HAP-1 (cell line): ENCODE measurements at regions not wholly inside any gene's neighbourhood (a gene's known extent, or its start where the extent isn't known, plus 50 kb on each side); places are given as distances from the start of the nearest gene placed in this dataset.

Experiments
- DNase-seq, 2 experiments: peaks; one replicate each; pipeline ENCODE4 v3.0.0-alpha.2; 2016 to 2020; ENCODE audit warnings: low spot score in 2 of 2
- H3K27me3 ChIP-seq: fragments of 250-450 bp; sonication (Bioruptor Pico); 2 replicates; pipeline ENCODE4 v1.5.1; 2020; ENCODE audit warnings: low read depth, mild to moderate bottlenecking, moderate library complexity
- H3K36me3 ChIP-seq: fragments of 250-450 bp; sonication (Bioruptor Pico); replicated peaks from 2 replicates; pipeline ENCODE4 v1.5.1; 2020; ENCODE audit warnings: mild to moderate bottlenecking
- H3K4me1 ChIP-seq: fragments of 250-450 bp; sonication (Bioruptor Pico); 2 replicates; pipeline ENCODE4 v1.5.1; 2020; ENCODE audit warnings: mild to moderate bottlenecking
- H3K4me3 ChIP-seq: fragments of 250-450 bp; sonication (Bioruptor Pico); 2 replicates; pipeline ENCODE4 v1.5.1; 2020; ENCODE audit warnings: mild to moderate bottlenecking, moderate library complexity
- H3K9me3 ChIP-seq: fragments of 250-450 bp; sonication (Bioruptor Pico); 2 replicates; pipeline ENCODE4 v1.5.1; 2020; ENCODE audit warnings: mild to moderate bottlenecking, moderate library complexity
- in situ Hi-C: fragments of 300-500 bp; cut with MboI; formaldehyde crosslinking; loops from 3 replicates; pipeline ENCODE4 v1.14.3; 2020; ENCODE audit warnings: low sequenced_read_pairs, inconsistent platforms, mixed read lengths

DNA sequence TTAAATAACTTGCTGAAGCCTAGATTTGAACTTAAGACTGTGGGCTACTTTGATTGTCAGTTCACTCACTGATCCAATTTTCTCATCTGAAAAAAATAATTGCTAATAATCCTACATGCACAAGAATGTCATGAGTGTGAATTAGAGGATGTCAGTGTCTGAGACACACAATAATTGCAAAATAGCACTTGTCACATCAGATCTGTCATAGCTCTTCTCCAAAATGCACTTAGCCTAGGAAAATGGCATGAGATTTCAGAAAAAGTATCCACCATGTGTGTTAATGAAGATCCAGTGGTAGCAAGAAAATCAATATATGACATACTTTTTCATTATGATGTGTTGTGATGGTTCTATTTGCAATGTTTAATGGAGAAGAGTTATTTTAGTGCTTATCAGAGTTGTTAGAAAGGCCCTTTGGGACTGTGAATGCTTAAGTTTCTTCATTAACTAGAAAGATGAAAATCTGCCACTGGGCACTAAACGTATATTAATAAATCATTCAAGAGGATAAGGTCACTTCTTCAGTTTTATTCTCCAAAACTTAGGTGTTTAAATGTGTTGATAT lies 786.2 kb downstream of the C6orf118 start:
- Histone ChIP-seq H3K4me1 (0 out of 2 replicates have a peak, but pooled peaks cover 2% of the 10 kb centered on the region), H3K27me3 (no peaks in the 10 kb centered on the region), H3K36me3 (no peaks in the 10 kb centered on the region), H3K9me3 (0 out of 2 replicates have a peak, but pooled peaks cover 7% of the 10 kb centered on the region), H3K4me3 (no peak overlapping the region)
- no peak for DNase-seq
- in situ Hi-C loops = no loop called here

DNA sequence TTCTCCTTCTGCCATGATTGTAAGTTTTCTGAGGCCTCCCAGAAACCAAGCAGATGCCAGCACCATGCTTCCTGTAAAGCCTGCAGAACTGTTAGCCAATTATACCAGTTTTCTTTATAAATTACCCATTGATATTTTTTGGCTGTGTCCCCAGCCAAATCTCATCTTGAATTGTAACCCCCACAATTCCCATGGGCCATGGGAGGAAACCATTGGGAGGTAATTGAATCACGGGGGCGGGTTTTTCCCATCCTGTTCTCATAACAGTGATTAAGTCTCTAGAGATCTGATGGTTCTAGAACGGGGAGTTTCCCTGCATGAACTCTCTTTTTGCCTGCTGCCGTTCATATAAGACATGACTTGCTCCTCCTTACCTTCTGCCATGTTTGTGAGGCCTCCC lies 788.5 kb downstream of the C6orf118 start:
- DNase-seq = no peak
- in situ Hi-C loops = no loop called here
- no peaks in the 10 kb centered on the region for H3K36me3 ChIP-seq

DNA sequence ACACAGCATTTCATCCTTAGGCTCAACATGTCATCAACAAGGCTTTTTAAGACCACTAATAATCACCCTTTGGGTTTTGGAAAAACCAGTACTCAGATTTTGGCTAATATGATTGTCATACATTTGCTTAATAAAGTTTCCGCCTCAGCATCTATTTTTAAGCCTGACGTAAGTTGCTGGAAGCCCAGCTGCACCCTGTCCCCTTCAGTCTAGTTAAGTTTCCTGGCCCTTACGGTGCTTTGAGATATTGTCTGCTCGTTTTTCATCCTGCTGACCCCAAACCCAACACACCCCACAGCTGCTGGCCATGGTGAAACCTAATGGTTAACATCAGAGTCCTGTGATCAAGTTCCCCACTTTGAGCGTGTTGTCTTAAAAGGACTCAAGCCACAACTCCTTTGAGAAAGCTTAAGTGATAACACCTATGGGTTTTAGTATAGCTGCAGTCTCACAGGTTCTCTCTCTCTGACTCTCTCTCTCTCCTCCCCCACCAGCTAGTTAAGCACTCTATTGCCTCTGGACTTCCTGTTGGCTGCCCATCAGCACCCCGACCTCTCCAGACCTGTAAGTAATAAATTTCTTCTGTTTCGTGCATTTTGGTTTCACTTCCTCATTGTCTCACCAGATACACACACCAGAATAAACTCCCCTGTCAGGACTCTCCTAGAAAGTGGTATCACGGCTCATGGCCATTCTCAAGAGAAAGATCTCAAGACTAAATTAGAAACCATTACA lies 802.0 kb downstream of the C6orf118 start:
- Histone ChIP-seq H3K36me3 (no peaks in the 10 kb centered on the region), H3K4me1 (no peaks in the 10 kb centered on the region; the same call in 1 of the 2 replicates), H3K27me3 (no peaks in the 10 kb centered on the region), H3K9me3 (no peaks in the 10 kb centered on the region), H3K4me3 (no peak overlapping the region)
- no peak for DNase-seq
- in situ Hi-C loops = no loop called here

More for the DNA sequence above, 788.5 kb downstream of the C6orf118 start:
- Histone ChIP-seq H3K4me1 (0 out of 2 replicates have a peak, but pooled peaks cover 2% of the 10 kb centered on the region), H3K4me3 (no peak overlapping the region), H3K9me3 (no peaks in the 10 kb centered on the region), H3K27me3 (no peaks in the 10 kb centered on the region)

DNA sequence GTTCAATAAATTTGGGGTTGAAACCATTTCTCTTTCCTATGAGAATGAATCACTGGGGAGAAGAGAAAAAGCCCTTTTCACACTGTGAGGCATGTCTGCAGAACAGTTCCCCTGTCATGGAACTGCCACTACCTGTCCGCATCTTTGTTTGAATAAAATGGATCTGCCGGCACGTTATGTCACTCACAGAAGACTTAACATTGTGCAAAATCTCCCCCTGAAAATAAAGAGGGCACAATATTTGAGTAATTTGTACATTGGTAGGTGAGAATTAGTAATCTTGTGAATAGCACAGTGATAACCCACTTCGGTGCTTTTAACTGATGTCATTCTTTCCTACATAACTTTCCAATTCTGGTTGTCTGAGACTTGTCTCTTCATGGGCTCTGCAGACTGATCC lies 804.0 kb downstream of the C6orf118 start:
- Histone ChIP-seq H3K4me3 (no peak overlapping the region), H3K9me3 (no peaks in the 10 kb centered on the region), H3K27me3 (no peaks in the 10 kb centered on the region), H3K4me1 (no peaks in the 10 kb centered on the region; the same call in 1 of the 2 replicates), H3K36me3 (no peaks in the 10 kb centered on the region)
- in situ Hi-C loops = no loop called here
- DNase-seq = no peak

DNA sequence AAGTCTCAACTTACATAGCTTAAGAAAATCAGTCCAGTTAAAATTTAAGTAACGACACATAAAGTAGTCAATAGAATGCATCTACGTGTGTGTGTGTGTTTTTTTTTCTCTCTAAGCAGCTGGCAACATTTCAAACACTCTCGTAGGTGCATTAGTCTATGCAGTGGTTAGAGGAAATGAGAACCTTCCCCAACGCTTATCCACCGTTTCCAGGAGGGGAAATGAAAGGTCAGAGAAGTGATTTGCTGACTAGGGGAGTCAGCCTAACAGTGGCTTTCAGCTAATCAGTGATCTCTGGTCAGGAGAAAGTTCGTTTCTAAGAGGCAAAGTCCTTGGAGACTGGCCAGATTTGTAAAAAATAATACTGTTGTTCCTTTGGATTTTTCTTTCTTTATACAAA lies 806.6 kb downstream of the C6orf118 start:
- Histone ChIP-seq H3K9me3 (no peaks in the 10 kb centered on the region), H3K27me3 (no peaks in the 10 kb centered on the region), H3K36me3 (no peaks in the 10 kb centered on the region), H3K4me1 (no peaks in the 10 kb centered on the region), H3K4me3 (no peak overlapping the region)
- in situ Hi-C loops = no loop called here
- DNase-seq = no peak

DNA sequence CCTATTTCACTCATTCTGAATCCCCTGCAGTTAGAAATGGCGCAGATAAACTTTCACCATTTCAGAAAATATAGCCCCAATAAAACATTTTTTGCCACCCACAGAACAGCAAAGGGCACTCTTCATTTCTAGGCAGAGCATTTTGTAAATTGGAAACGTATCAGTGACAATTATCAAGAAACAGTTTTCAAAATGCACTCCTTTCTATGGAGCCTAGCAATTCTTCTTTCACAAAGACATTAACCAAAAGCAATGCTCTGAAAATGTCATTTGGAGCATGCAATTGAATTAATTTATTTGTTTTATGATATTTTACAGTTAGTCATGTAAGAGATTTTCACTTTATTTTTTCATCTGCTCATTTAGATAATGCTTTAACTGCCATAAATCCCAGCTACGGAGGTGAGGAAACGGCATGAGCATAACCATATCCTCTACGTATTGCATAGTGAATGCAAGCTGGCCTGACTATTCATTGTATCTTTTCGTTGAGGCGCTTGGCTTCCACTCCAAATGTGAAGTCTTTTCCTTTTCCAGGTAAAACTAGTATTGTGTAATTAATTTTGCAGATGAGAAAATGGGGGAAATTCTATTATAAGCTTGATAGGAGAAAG lies 813.4 kb downstream of the C6orf118 start:
- Histone ChIP-seq H3K4me3 (no peak overlapping the region), H3K4me1 (no peaks in the 10 kb centered on the region), H3K36me3 (no peaks in the 10 kb centered on the region), H3K27me3 (no peaks in the 10 kb centered on the region), H3K9me3 (no peaks in the 10 kb centered on the region)
- in situ Hi-C loops = no loop called here
- DNase-seq = no peak

DNA sequence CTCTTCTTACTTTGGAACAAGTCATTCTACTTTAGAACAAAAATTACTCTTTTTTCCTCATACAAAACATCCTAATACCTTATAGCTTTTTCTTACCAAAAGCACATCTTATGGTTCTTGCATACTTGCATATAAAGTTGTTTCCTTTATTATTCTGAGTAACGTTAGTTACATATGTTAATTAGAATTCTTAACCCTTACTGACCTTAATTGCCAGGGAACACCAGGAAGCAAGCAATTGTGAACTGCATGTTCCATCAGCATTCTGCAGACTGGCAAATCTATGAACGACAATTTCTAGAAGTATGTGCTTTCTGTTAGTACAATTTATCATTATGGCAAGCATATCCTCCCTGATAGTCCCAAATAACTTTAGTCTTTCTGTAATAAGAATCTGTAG lies 831.0 kb downstream of the C6orf118 start:
- peak; percentile 9 to 62 for DNase-seq
- Histone ChIP-seq H3K4me1 (peaks cover 6% of the 10 kb centered on the region), H3K36me3 (no peaks in the 10 kb centered on the region), H3K9me3 (peaks cover 4% of the 10 kb centered on the region; the same call in 1 of the 2 replicates), H3K4me3 (no peak overlapping the region), H3K27me3 (no peaks in the 10 kb centered on the region)
- in situ Hi-C loops = no loop called here

DNA sequence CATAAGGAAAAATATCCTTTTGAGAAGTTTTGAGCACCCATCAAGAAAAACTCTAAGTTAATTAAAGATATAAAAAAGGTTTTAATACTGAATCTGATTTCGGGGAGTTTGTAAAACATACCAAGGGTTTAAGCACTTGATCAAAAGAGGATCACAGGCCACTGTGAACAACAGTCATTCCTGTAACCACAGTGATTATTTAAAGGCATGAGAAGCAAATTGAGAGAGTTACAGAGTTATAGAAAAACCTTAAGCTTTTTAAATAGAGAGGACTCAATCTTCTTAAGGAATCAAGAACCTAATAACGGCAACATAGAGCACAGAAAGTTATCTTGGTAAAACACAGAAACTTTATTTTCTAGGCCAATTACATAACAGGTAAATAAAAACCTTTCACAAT lies 831.6 kb downstream of the C6orf118 start:
- no peaks in the 10 kb centered on the region for H3K36me3 ChIP-seq
- in situ Hi-C loops = no loop called here
- no peaks in the 10 kb centered on the region for H3K27me3 ChIP-seq
- H3K9me3 ChIP-seq = peaks cover under 1% of the 10 kb centered on the region; the same call in 1 of the 2 replicates
- H3K4me3 ChIP-seq = no peak overlapping the region
- no peak for DNase-seq
- peaks cover 6% of the 10 kb centered on the region for H3K4me1 ChIP-seq

DNA sequence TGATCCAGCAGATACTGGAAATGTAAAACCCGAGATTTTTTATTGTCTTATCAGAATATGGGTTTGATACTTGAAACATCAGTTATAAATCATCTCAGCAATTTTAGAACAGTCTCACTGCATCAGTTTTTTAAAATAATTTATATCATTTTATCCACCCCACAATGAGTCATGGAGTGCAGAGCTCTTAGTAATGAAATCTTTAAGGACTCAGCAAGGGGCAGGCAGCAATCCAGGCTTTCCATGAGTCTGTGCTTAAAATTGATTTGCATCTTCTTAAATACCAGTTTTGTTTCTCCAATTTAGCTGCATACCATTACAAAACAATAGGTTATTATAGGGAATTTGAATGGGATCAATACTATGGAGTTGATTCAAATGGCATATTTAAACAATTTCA lies 832.3 kb downstream of the C6orf118 start:
- Histone ChIP-seq H3K9me3 (no peaks in the 10 kb centered on the region), H3K4me1 (peaks cover 6% of the 10 kb centered on the region), H3K4me3 (no peak overlapping the region), H3K27me3 (no peaks in the 10 kb centered on the region), H3K36me3 (no peaks in the 10 kb centered on the region)
- no peak for DNase-seq
- in situ Hi-C loops = no loop called here

DNA sequence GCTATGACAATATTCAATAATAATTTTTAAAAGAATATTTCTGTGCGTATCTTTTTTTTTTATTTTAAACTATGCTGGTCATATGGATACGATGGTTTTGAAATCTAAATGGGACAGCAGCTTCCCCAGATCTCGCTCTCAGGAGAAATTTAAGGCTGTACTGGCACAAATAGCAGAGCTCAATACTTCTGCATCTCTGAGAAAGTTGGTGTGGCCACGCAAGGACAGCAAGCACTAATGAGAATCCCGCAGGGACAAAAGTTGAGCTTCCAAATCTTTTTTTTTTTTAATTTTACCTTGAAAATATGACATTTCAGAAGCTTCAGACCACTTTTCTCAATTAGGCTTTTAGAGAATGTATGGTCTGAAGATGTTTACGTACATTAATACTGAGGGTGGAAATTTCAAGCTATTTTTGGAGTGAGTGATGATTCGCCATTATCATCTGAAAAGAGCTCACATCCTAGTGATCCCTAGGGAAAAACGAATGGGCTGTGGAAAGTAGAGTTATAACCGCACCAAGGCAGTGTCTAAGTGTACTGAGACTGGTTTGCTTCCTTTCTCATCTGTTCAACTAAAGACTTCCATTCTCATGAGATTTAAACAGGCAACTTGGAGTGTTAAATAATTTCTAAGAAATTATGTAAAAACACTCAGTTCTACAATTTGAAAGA lies 840.0 kb downstream of the C6orf118 start:
- H3K9me3 ChIP-seq = no peaks in the 10 kb centered on the region
- no peaks in the 10 kb centered on the region for H3K4me1 ChIP-seq
- no peaks in the 10 kb centered on the region for H3K27me3 ChIP-seq
- no peaks in the 10 kb centered on the region for H3K36me3 ChIP-seq
- in situ Hi-C loops = no loop called here
- no peak overlapping the region for H3K4me3 ChIP-seq
- peak in 1 of 2 experiments; percentile 18 for DNase-seq

DNA sequence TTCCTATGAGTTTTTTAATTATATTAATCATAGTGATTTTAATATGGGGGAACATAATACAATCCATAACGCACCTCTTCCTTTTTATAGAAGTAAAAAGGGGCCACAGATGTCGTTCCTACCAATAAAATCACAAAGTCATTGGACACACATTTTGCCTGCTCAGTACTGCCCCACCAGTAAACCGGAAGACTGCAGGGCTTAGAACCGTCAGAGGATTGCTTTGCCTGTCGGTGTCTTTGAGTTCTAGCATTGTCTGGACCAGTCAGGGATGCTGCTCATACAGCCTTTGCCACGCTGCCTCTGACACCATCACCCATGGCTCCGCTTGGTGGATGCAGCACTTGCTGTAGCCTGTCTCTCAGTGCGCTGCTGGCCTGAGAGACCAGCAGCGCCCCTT lies 853.6 kb downstream of the C6orf118 start:
- Histone ChIP-seq H3K4me3 (no peak overlapping the region), H3K27me3 (no peaks in the 10 kb centered on the region), H3K36me3 (no peaks in the 10 kb centered on the region), H3K9me3 (no peaks in the 10 kb centered on the region), H3K4me1 (peaks cover 10% of the 10 kb centered on the region)
- in situ Hi-C loops = no loop called here
- no peak for DNase-seq

DNA sequence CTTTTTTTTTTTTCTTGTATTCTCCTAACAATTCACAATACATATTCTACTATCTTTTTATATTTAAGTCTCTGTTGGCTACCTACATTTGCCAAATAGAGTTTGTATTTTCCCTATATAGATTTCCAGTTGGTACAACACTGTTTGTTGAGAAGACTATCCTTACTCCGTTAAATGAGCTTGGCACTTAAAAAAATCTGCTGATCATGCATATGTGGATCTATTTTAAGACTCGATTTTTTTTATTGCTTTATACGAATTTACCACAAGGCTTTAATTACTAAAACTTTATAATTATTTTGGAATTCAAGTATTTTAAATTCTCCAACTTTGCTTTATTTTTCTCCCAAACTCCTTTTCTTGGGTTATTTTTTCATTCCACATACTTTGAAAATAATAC lies 855.6 kb downstream of the C6orf118 start:
- Histone ChIP-seq H3K4me1 (peaks cover 6% of the 10 kb centered on the region), H3K27me3 (no peaks in the 10 kb centered on the region), H3K36me3 (no peaks in the 10 kb centered on the region), H3K4me3 (no peak overlapping the region), H3K9me3 (no peaks in the 10 kb centered on the region)
- in situ Hi-C loops = no loop called here
- no peak for DNase-seq

DNA sequence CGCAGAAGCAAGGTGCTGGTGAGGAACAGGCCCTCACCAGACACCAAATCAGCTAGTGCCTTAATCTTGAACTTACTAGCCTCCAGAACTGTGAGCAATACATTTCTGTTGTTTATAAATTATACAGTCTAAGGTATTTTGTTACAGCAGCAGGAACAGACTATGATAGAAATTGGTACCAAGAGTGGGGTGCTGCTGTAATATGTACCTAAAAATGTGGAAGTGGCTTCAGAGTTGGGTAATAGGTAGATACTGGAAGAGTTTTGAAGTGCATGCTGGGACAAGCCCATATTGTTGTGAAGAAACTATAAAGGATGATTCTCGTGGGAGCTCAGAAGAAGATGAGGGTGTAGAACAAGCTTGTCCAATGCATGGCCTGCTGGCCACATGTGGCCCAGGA lies 866.8 kb downstream of the C6orf118 start:
- Histone ChIP-seq H3K36me3 (no peaks in the 10 kb centered on the region), H3K4me3 (no peak overlapping the region), H3K4me1 (no peaks in the 10 kb centered on the region), H3K27me3 (no peaks in the 10 kb centered on the region), H3K9me3 (peaks cover 7% of the 10 kb centered on the region; the same call in 1 of the 2 replicates)
- DNase-seq = no peak
- in situ Hi-C loops = no loop called here

DNA sequence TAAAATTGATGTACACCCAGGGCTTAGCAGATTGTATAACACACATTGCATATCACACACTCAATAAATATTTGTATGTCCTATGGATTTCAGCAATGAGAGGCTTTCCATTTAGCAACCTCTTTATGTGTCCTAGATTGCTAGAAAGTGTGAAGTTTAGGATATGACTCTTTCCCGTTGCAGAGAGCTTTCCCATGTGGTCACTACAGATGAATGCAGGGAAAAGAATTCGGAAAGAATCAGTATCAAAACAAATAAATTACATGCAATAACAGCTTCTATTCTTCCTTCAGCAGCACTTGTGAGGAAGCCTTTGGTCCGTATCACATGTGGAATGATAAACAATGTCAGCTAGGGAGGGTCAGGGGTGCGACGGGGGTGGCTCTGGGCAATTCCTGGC lies 870.1 kb downstream of the C6orf118 start:
- no peak for DNase-seq
- Histone ChIP-seq H3K4me1 (peaks cover 3% of the 10 kb centered on the region), H3K4me3 (no peak overlapping the region), H3K9me3 (peaks cover 7% of the 10 kb centered on the region; the same call in 1 of the 2 replicates), H3K27me3 (no peaks in the 10 kb centered on the region), H3K36me3 (no peaks in the 10 kb centered on the region)
- in situ Hi-C loops = no loop called here
